K562 (cell line): ENCODE measurements at regions not wholly inside any gene's neighbourhood (a gene's known extent, or its start where the extent isn't known, plus 50 kb on each side); places are given as distances from the start of the nearest gene placed in this dataset.

Experiments used
- ATAC-seq: fragments of 200-7000 bp; cut with Tn5 transposase; 3 replicates; pipeline ENCODE4 v1.9.1; 2020; ENCODE audit warnings: moderate library complexity
- BruUV-seq: library from RNA; stranded (reverse); fragments of 400-500 nt; replicated peaks from 2 replicates; lab custom pipeline; 2021; lab: Mats Ljungman, UMichigan
- CTCF ChIA-PET: fragments of 300-600 bp; formaldehyde crosslinking; extraction: SDS; loops from one replicate; lab custom pipeline; 2021; ENCODE audit warnings: low intra/inter-chr PET ratio; lab: Yijun Ruan, JAX
- POLR2A ChIA-PET: fragments of 300-600, 350-650 bp; sonication (Branson Sonifier 250); formaldehyde crosslinking; extraction: SDS; loops from one replicate; lab custom pipeline; 2021; ENCODE audit warnings: antibody characterized with exemption, inconsistent platforms; lab: Yijun Ruan, JAX
- DNase-seq, 4 experiments: peaks; one replicate each; pipeline versions ENCODE4 v3.0.0 to v3.0.0-alpha.2; 2011 to 2018; ENCODE audit warnings: low spot score in 3 of 4, mixed read lengths in 3 of 4; ENCODE audit errors: extremely low read depth in 1 of 4
- FAIRE-seq: peaks from 2 replicates; lab custom pipeline; 2011; peaks lifted over from hg19 to GRCh38; lab: Jason Lieb, UNC
- H2AFZ ChIP-seq: 2 replicates; pipeline ENCODE4 v1.6.0; 2011; ENCODE audit warnings: low read depth, low read length, control low read depth, inconsistent platforms
- H3K27ac ChIP-seq: fragments of 200-600 bp; 3 replicates; pipeline ENCODE4 v1.8.0; 2011; ENCODE audit warnings: low read depth, mild to moderate bottlenecking, control low read depth, inconsistent platforms, low read length, moderate library complexity, mixed read lengths; ENCODE audit errors: extremely low read depth
- H3K27me3 ChIP-seq, 2 experiments: fragments of 300-600 bp in 1 of 2; 2 replicates in 1 of 2; 3 replicates in 1 of 2; pipeline versions ENCODE4 v1.6.0 to v1.8.0; 2011; ENCODE audit warnings: inconsistent platforms in 2 of 2, low read length in 2 of 2, mild to moderate bottlenecking in 1 of 2, mixed read lengths in 1 of 2, moderate library complexity in 1 of 2; ENCODE audit not compliant: control insufficient read depth in 2 of 2, insufficient read depth in 2 of 2
- H3K36me3 ChIP-seq: fragments of 300-600 bp; 3 replicates; pipeline ENCODE4 v1.8.0; 2011; ENCODE audit warnings: mild to moderate bottlenecking, low read length, inconsistent platforms; ENCODE audit not compliant: control insufficient read depth, insufficient read depth
- H3K4me1 ChIP-seq, 2 experiments: fragments of 200-600 bp in 1 of 2; replicated peaks in 1 of 2; 2 replicates in 1 of 2; 3 replicates in 1 of 2; pipeline versions ENCODE4 v1.5.1 to v1.8.0; 2011; ENCODE audit warnings: inconsistent platforms in 2 of 2, low read length in 2 of 2, mild to moderate bottlenecking in 1 of 2, mixed read lengths in 1 of 2, moderate library complexity in 1 of 2; ENCODE audit not compliant: control insufficient read depth in 2 of 2, insufficient read depth in 2 of 2
- H3K4me2 ChIP-seq: 2 replicates; pipeline ENCODE4 v1.6.1; 2011; ENCODE audit warnings: low read length, control low read depth, inconsistent platforms, mixed read lengths; ENCODE audit not compliant: insufficient read depth
- H3K4me3 ChIP-seq: fragments of 200-600 bp; sonication (generic), shearing (Covaris generic); 2 replicates; pipeline ENCODE4 v1.5.1; 2016; ENCODE audit warnings: control low read depth, inconsistent platforms
- H3K79me2 ChIP-seq: fragments of 200-600 bp; 3 replicates; pipeline ENCODE4 v1.8.0; 2011; ENCODE audit warnings: low read length, inconsistent platforms; ENCODE audit not compliant: control insufficient read depth, insufficient read depth
- H3K9ac ChIP-seq, 2 experiments: 2 replicates each; pipeline versions ENCODE4 v1.6.0 to v1.6.1; 2011; ENCODE audit warnings: low read depth in 2 of 2, low read length in 2 of 2, control low read depth in 1 of 2, inconsistent platforms in 1 of 2, mild to moderate bottlenecking in 1 of 2, mixed read lengths in 1 of 2; ENCODE audit not compliant: insufficient read depth in 1 of 2
- H3K9me1 ChIP-seq: one replicate; pipeline ENCODE4 v1.6.0; 2011; ENCODE audit warnings: inconsistent platforms, mild to moderate bottlenecking, low read length, moderate library complexity; ENCODE audit not compliant: control insufficient read depth, insufficient read depth
- H3K9me3 ChIP-seq: replicated peaks from 2 replicates; pipeline ENCODE4 v1.5.1; 2011; ENCODE audit warnings: low read depth, low read length, inconsistent platforms; ENCODE audit not compliant: control insufficient read depth, insufficient read depth
- H4K20me1 ChIP-seq: replicated peaks from 2 replicates; pipeline ENCODE4 v1.6.1; 2011; ENCODE audit warnings: low read length, inconsistent platforms, mixed read lengths; ENCODE audit not compliant: control insufficient read depth, insufficient read depth
- CBX2 ChIP-seq: fragments of 200-600 bp; sonication (generic); IDR thresholded peaks from one replicate; pipeline ENCODE4 v1.6.1; 2012; ENCODE audit warnings: mild to moderate bottlenecking, low read length, inconsistent platforms; ENCODE audit not compliant: insufficient read depth, poor library complexity, severe bottlenecking
- FOS ChIP-seq: IDR thresholded peaks from 3 replicates; pipeline ENCODE4 v1.6.1; 2011; ENCODE audit not compliant: insufficient read length; ENCODE audit errors: extremely low read depth
- HSF4 ChIP-seq: fragments of 250-450 bp; sonication (Bioruptor Pico); IDR thresholded peaks from 2 replicates; pipeline ENCODE4 v2.1.2; 2022; ENCODE audit warnings: mild to moderate bottlenecking, moderate library complexity, borderline replicate concordance
- RAD51 ChIP-seq: fragments of 450-650 bp; IDR thresholded peaks from 2 replicates; pipeline ENCODE4 v1.7.1; 2016; ENCODE audit warnings: low read depth, mild to moderate bottlenecking, borderline replicate concordance
- RBM22 ChIP-seq: fragments of 200-400 bp; formaldehyde crosslinking; IDR thresholded peaks from 2 replicates; pipeline ENCODE4 v1.6.1; 2018; ENCODE audit warnings: low read length, low read depth; ENCODE audit not compliant: poor library complexity, severe bottlenecking
- SIX5 ChIP-seq, 2 experiments: IDR thresholded peaks; 2 replicates each; pipeline ENCODE4 v1.6.1; 2011; ENCODE audit warnings: low read length in 2 of 2, borderline replicate concordance in 1 of 2, low read depth in 1 of 2, mild to moderate bottlenecking in 1 of 2, moderate library complexity in 1 of 2; ENCODE audit not compliant: insufficient read depth in 1 of 2
- SMC3 ChIP-seq: conservative IDR thresholded peaks from 2 replicates; pipeline ENCODE4 v1.6.1; 2011; ENCODE audit warnings: low read depth, low read length, improper control_type of control experiment; ENCODE audit not compliant: insufficient read depth
- ZNF445 ChIP-seq: fragments of 250-450 bp; sonication (Bioruptor Pico); IDR thresholded peaks from 2 replicates; pipeline ENCODE4 v1.4.0; 2020; ENCODE audit warnings: low read depth, mild to moderate bottlenecking, moderate library complexity
- WGBS: fragments of 100-300 bp; shearing (Covaris generic); methylation state at CpG from one replicate; pipeline ENCODE4 v1.1.6; 2016; ENCODE audit warnings: low coverage, mixed read lengths; ENCODE audit not compliant: insufficient coverage; ENCODE audit errors: missing lambda C conversion rate; 5-methylcytosine and 5-hydroxymethylcytosine counted together
- in situ Hi-C: fragments of 300-500 bp; cut with MboI; formaldehyde crosslinking; loops from 4 replicates; pipeline ENCODE4 v1.15.0; 2018; ENCODE audit warnings: inconsistent platforms, mixed read lengths
- intact Hi-C: fragments of 100-400 bp; cut with micrococcal nuclease; formaldehyde crosslinking; loops from 2 replicates; pipeline ENCODE4 v1.14.2; 2022

GRCh38 chr5:125394661-125395280, 648.3 kb upstream of the ZNF608 start:
- in situ Hi-C loops = no loop called here
- Histone ChIP-seq H3K27ac (no peak overlapping the region), H2AFZ (no peak overlapping the region), H4K20me1 (no peaks in the 10 kb centered on the region), H3K4me3 (no peak overlapping the region), H3K9me3 (no peaks in the 10 kb centered on the region), H3K4me1 (no peaks in the 10 kb centered on the region), H3K79me2 (no peaks in the 10 kb centered on the region), H3K9ac (no peak overlapping the region), H3K9me1 (no peaks in the 10 kb centered on the region), H3K36me3 (no peaks in the 10 kb centered on the region), H3K27me3 (no peaks in the 10 kb centered on the region), H3K4me2 (no peak overlapping the region)
- intact Hi-C loops = no loop called here
- WGBS = 0% methylated on average over 1 of the region's 1 CpG
- BruUV-seq = no TSS peak
- no peak for DNase-seq
- POLR2A ChIA-PET = no interaction called here
- CTCF ChIA-PET = no interaction called here
- TF ChIP-seq SMC3 = no peak
- no peak for TF ChIP-seq SIX5 (IDR thresholded peaks at IDR 0.05; ENCODE audit: borderline replicate concordance in 1 of 2, insufficient read depth in 1 of 2, low read depth in 1 of 2, low read length in 2 of 2)
- TF ChIP-seq RBM22 = no peak
- TF ChIP-seq RAD51 = no peak
- no peak for TF ChIP-seq ZNF445 (CRISPR knock-in tag)
- TF ChIP-seq HSF4 (CRISPR knock-in tag) = no peak
- no peak for TF ChIP-seq CBX2
- no peak for TF ChIP-seq FOS
- ATAC-seq = no peak
- FAIRE-seq = no peak
